A673 (cell line): ENCODE measurements at regions not wholly inside any gene's neighbourhood (a gene's known extent, or its start where the extent isn't known, plus 50 kb on each side); places are given as distances from the start of the nearest gene placed in this dataset.

Experiments used
- BruUV-seq: library from RNA; stranded (reverse); fragments of 400-500 nt; replicated peaks from 2 replicates; lab custom pipeline; 2021; lab: Mats Ljungman, UMichigan
- CTCF ChIA-PET: fragments of 300-600 bp; sonication (Branson Sonifier 250); formaldehyde crosslinking; loops from one replicate; lab custom pipeline; 2022; ENCODE audit warnings: antibody characterized with exemption; lab: Charles Lee
- POLR2A ChIA-PET: fragments of 300-600 bp; sonication (Branson Sonifier 250); formaldehyde crosslinking; loops from one replicate; lab custom pipeline; 2022; ENCODE audit warnings: antibody characterized with exemption; ENCODE audit not compliant: low non-redundant PET; lab: Charles Lee
- DNase-seq: peaks from one replicate; pipeline ENCODE4 v3.0.0-alpha.2; 2015; ENCODE audit warnings: low spot score
- H3K27ac ChIP-seq: fragments of 200-600 bp; sonication (generic); 2 replicates; pipeline ENCODE4 v1.5.1; 2016; ENCODE audit warnings: mixed run types, low read depth, mild to moderate bottlenecking, mixed read lengths, antibody characterized with exemption, low read length; ENCODE audit not compliant: poor library complexity, severe bottlenecking
- H3K27me3 ChIP-seq: fragments of 200-600 bp; sonication (generic); replicated peaks from 2 replicates; pipeline ENCODE4 v1.6.1; 2017; ENCODE audit warnings: mixed run types, low read depth, mild to moderate bottlenecking, mixed read lengths, antibody characterized with exemption, low read length; ENCODE audit not compliant: insufficient read depth, poor library complexity
- H3K36me3 ChIP-seq: fragments of 200-600 bp; sonication (generic); 2 replicates; pipeline ENCODE4 v1.6.1; 2016; ENCODE audit warnings: mixed run types, mild to moderate bottlenecking, mixed read lengths, antibody characterized with exemption, low read length; ENCODE audit not compliant: insufficient read depth, poor library complexity, severe bottlenecking
- H3K4me1 ChIP-seq: fragments of 200-600 bp; sonication (generic); 2 replicates; pipeline ENCODE4 v1.6.1; 2017; ENCODE audit warnings: mixed run types, mild to moderate bottlenecking, mixed read lengths, antibody characterized with exemption, low read length; ENCODE audit not compliant: insufficient read depth, poor library complexity, severe bottlenecking
- H3K4me3 ChIP-seq: fragments of 200-600 bp; sonication (generic); 2 replicates; pipeline ENCODE4 v1.5.1; 2016; ENCODE audit warnings: low read depth, mixed run types, mild to moderate bottlenecking, mixed read lengths, low read length; ENCODE audit not compliant: poor library complexity, severe bottlenecking
- H3K9me3 ChIP-seq: fragments of 200-600 bp; sonication (generic); 2 replicates; pipeline ENCODE4 v1.6.1; 2016; ENCODE audit warnings: mixed run types, low read depth, mild to moderate bottlenecking, mixed read lengths, antibody characterized with exemption, low read length; ENCODE audit not compliant: poor library complexity, severe bottlenecking
- EZH2 ChIP-seq: fragments of 200-600 bp; sonication (generic); IDR thresholded peaks from 2 replicates; pipeline ENCODE4 v1.6.1; 2017; ENCODE audit warnings: borderline replicate concordance, low read depth, mild to moderate bottlenecking, mixed read lengths, antibody characterized with exemption, low read length; ENCODE audit not compliant: poor library complexity, severe bottlenecking
- intact Hi-C: fragments of 100-400 bp; cut with micrococcal nuclease; formaldehyde crosslinking; loops from one replicate; pipeline ENCODE4 v1.10.0; 2022; ENCODE audit not compliant: unreplicated experiment
- TF ChIP-seq, protein P1 (sequence below): fragments of 300-800, 200-600 bp; sonication (generic); conservative IDR thresholded peaks from 2 replicates; pipeline ENCODE4 v1.5.1; 2017; ENCODE audit warnings: low read depth, mild to moderate bottlenecking, antibody characterized with exemption, low read length, moderate library complexity, mixed read lengths

DNA sequence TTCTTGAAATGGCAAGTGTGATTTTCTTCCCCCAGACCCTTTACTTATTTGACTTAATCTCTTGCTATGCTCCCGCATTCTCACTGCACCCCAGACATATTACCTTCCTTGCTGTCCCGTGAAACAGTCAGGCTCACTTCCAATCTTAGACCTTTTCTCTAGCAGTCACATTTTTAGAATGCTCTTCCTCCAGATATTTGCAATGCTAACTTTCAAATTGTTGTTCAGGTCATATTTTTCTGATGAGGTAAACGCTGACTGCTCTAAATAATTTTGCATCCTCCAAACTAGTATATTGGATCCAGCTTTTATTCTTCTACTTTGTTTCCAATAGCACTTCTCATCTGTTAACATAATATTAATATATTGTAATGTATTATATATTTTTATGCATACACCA, 648.2 kb upstream of the NEGR1 start:
- intact Hi-C loops: no loop called here
- DNase-seq: no peak
- ChIA-PET CTCF (no interaction called here), POLR2A (no interaction called here)
- Histone ChIP-seq H3K4me3 (no peak overlapping the region), H3K27me3 (no peaks in the 10 kb centered on the region), H3K4me1 (no peaks in the 10 kb centered on the region), H3K27ac (no peak overlapping the region), H3K9me3 (no peaks in the 10 kb centered on the region), H3K36me3 (no peaks in the 10 kb centered on the region)
- BruUV-seq: no TSS peak
- TF ChIP-seq, protein P1, sequence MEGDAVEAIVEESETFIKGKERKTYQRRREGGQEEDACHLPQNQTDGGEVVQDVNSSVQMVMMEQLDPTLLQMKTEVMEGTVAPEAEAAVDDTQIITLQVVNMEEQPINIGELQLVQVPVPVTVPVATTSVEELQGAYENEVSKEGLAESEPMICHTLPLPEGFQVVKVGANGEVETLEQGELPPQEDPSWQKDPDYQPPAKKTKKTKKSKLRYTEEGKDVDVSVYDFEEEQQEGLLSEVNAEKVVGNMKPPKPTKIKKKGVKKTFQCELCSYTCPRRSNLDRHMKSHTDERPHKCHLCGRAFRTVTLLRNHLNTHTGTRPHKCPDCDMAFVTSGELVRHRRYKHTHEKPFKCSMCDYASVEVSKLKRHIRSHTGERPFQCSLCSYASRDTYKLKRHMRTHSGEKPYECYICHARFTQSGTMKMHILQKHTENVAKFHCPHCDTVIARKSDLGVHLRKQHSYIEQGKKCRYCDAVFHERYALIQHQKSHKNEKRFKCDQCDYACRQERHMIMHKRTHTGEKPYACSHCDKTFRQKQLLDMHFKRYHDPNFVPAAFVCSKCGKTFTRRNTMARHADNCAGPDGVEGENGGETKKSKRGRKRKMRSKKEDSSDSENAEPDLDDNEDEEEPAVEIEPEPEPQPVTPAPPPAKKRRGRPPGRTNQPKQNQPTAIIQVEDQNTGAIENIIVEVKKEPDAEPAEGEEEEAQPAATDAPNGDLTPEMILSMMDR: no peak
- TF ChIP-seq EZH2: no peak

DNA sequence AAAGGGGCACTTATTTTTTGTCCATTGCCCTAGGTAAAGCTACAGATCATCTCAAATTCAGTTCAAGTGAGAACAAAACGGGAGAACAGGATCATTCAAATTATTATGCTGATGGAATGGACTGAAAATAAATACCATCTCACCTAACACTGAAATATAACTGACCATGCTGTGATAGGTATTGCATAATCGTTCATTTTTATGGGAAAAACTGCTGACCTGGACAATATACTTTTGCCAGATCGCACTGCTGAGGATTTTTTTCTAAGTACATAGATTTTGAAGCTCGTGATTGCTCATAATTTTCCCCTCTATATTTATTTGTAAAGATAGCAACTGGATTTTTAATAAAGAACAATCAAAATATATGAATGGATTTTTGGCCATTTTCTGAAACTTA, 636.6 kb upstream of the NEGR1 start:
- no peak for TF ChIP-seq EZH2
- TF ChIP-seq, protein P1: no peak
- no peaks in the 10 kb centered on the region for H3K27me3 ChIP-seq
- no peaks in the 10 kb centered on the region for H3K9me3 ChIP-seq
- intact Hi-C loops: no loop called here
- peaks cover 8% of the 10 kb centered on the region for H3K4me1 ChIP-seq
- CTCF ChIA-PET: no interaction called here
- no peak overlapping the region for H3K27ac ChIP-seq
- no peak for DNase-seq
- no peaks in the 10 kb centered on the region for H3K36me3 ChIP-seq
- no TSS peak for BruUV-seq
- no peak overlapping the region for H3K4me3 ChIP-seq
- POLR2A ChIA-PET: no interaction called here

DNA sequence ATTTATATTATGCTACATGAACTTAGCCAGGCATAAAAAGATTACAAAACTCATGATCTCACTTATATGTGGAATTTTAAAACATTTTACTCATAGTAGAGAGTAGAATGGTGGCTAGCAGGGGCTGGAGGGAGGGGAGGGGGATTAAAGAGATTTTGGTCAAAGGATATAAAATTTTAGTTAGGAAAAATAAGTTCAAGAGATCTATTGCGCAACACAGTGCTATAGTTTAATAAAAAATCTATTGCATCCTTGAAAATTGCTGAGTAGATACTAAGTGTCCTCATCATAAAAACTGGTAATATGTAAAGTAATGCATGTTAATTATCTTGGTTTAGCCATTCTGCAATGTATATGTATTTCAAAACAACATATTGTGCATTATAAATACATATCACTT, 635.6 kb upstream of the NEGR1 start:
- intact Hi-C loops: no loop called here
- no peak for DNase-seq
- no peak for TF ChIP-seq EZH2
- TF ChIP-seq, protein P1: no peak
- no peak overlapping the region for H3K4me3 ChIP-seq
- BruUV-seq: no TSS peak
- H3K9me3 ChIP-seq: no peaks in the 10 kb centered on the region
- ChIA-PET CTCF (no interaction called here), POLR2A (no interaction called here)
- H3K4me1 ChIP-seq: peaks cover 8% of the 10 kb centered on the region
- no peaks in the 10 kb centered on the region for H3K36me3 ChIP-seq
- H3K27ac ChIP-seq: no peak overlapping the region
- no peaks in the 10 kb centered on the region for H3K27me3 ChIP-seq
